ENCODE measurements at regions not wholly inside any gene's neighbourhood (a gene's known extent, or its start where the extent isn't known, plus 50 kb on each side); places are given as distances from the start of the nearest gene placed in this dataset.

DNA sequence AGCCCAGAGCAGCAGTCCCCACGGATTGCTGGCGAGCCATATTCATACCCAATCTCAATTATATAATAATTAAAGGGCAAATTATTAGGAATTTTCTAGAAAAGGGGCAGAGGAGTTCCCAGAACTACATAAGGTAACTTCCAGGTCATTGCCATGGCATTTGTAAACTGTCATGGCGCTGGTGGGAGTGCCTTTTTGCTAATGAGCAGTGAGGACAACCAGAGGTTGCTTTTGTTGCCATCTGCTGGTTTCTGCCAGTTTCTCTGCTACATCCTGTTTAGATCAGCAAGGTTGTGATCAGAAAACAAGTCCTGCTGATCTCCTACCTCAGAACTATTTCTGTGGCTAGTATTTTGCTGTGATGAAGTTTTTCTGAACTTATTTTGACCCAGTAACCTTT lies 159.8 kb upstream of the PIEZO2 start:
- FAIRE-seq, result no peak

DNA sequence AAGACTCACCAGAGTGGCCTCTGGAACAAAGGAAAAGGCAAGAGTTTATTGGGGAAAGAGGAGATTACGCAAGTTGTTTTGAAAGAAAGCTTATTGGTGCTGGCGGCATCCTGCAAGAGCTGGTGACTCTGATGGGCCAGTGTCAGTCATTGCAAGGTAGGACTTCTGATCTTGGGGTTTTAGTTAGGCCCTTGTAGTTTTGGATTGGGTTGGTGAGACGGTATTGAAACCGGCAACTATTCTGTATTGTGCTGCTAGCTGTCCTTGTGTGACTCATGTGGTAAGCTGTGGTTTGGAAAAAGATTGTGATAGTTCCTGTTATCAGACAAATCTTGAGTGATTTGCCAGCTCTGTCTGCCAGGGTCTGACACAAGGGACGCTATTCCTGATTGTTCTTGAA lies 159.1 kb upstream of the PIEZO2 start:
- no peak for FAIRE-seq

DNA sequence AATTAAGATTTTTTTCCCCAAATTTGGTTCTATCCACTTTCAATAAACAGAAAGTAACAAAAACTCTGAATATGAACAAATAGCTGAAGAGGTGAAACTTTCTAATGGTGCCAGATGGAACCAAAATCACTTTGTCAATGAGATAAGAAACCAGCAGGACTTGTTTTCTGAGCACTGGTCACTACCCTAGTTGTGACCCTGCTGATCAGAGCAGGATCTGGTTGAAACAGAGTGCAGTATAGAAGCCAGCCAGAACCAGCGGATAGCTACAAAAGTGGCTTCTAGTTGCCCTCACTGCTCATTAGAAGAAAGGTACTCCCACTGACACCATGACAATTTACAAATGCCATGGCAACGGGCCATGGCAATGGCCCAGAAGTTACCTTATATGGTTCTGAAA lies 158.3 kb upstream of the PIEZO2 start:
- FAIRE-seq, result no peak

DNA sequence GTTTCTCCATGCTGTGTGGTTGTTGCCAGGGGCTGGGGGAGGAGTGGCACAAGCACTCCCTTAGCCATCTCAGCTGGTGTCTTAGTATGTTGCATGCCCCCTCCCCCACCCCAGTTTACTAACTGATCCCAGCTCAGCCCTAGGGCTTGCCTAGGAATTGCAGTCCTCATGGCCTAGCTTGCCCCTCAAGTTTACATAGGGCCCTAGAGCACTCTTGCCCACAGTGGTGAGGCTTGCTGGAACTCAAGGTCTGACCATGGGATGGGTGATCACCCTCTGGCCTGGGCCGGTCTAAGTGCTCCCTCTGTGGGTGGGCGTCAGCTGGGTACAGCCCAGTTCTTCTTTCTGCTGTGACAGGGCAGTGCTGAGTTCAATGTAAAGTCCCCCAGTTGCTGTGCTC lies 156.1 kb upstream of the PIEZO2 start:
- no peak for FAIRE-seq

DNA sequence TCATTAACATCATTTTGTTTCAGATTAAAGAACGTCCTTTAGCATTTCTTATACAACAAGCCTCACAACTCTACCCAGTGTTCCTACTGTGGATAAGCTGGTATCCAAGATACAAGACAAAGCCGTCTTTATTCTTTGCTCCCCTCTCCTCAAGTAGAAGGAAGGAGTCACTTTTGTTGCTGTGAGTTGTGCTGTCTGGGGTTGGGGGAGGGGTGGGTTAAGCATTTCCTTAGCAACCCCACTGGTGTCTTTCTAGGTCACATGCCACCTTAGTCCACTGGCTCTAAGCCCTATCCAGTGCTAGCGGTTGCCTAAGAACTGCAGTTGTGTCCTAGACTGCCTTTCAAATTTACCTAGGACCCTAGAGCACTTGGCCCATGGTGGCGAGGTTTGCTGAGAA lies 155.6 kb upstream of the PIEZO2 start:
- no peak for FAIRE-seq

DNA sequence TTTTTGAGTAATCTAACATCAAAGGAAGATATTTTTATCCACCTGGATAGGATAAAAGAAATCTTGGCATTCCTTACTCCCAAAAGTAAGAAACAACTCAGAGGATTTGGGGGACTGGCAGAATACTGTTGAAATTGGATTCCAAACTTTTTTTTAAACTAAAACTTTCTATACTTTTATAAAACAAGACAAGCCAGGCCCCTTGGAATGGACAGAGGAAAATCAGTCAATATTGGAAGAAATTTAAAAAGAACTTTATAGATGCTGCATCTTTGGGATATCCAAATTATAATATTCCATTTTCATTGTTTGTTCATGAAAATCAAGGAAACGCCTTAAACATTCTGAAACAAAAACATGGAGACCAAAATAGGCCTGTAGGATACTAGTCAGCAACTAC lies 147.6 kb upstream of the PIEZO2 start:
- no peak for FAIRE-seq

DNA sequence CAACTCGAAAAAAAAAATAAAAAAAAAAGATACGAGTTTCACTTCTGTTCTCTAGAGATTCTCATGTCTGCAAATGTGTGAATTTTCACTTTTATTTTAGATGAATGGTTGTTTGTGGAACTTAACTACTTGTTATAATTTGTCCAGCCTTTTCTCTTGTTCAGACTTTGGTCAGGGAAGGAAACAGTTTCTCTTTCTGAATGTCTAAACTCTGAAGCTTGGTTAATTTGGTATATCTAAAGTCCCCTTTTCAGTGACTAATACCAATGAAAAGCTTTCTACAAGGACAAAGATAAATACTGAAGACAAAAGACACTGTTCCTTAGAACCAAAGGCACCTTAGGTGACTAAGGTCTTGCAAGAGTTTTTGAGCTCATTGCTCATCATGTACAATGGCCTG lies 144.4 kb upstream of the PIEZO2 start:
- FAIRE-seq, result no peak

DNA sequence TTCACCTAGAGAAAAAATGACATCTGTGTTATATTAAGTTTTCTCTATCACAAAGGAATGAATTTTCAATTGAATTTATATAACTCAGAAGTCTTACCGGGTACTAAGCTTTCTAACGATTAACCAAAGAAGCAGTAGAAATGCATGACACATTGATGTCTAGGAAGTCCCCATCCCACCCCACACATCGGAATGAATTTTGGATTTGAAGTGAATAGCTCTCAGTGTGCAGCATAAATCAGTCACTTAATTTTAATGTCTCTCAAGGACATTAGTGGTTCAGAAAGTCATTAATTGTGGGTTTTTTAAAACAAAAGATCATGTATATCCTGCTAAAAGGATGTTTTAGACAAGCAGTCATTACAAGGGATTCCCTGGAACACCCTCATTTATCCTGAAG lies 141.4 kb upstream of the PIEZO2 start:
- no peak for FAIRE-seq

DNA sequence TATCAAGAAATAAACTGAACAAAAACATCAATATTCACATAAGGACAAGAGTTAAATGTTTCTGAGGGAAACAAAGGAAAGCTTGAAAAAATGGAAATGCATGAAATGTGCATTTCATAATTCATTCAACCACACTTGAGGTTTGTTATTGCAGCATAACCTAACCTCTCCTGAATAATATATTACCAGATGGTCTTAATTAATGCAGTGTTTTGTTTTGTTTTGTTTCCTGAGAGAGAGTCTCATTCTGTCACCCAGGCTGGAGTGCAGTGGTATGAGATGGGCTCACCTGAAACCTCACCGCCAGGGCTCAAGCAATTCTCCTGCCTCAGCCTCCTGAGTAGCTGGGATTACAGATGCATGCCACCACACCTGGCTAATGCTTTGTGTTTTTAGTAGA lies 139.9 kb upstream of the PIEZO2 start:
- no peak for FAIRE-seq

DNA sequence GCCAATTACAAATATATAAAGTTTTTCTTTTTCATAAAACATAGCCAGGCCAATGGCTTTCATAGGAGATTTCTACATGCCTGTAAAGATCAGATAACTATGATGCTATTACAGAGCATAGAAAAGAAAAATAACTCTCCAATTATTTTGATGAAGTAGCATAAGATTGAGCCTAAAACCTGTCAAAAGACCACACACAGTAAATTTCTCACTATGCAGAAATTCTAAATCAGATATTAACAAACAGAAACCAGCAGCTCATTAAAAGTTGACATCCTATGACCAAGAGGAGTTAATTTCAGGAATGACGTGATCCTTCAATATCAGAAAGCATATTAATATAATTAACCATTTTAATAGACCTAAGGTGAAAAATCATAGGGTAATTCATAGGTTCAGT lies 139.0 kb upstream of the PIEZO2 start:
- FAIRE-seq, result no peak

DNA sequence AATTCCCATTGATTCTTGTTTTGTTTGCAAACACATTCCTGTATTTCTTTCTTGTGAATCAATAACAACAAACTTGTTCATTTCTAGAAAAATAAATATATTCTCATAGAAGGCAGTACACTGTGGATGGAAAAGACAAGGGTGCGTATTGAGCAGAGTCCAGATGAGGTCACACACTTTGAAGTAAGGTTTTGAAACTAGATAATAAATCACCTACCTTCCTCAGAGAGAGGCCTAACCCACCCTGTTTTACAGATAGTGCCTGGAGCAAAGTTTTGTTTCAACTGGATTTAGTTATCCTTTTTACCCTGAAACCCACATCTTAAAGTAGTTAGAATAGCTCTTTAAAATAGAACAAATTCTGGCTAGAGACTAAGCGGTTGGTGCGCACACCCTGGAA lies 137.1 kb upstream of the PIEZO2 start:
- no peak for FAIRE-seq

DNA sequence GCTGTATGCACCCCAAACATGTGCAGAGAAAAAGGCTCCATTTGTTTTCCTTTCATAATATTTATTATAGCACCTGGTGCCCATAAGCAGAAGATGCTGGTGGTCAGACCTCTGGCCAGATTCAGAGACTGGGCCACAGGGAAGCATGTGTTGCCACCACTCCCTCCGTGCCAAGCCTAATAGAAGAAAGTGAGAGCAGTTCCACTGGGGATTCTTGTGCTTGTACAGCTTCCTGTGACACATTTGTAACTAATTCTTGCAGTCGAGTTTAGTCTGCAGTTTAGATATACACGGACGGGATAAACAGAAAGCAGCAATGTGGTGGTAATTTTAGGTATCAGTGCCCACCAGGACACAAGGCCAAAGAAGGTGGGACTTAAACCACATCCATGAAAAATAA lies 135.4 kb upstream of the PIEZO2 start:
- FAIRE-seq, result no peak

DNA sequence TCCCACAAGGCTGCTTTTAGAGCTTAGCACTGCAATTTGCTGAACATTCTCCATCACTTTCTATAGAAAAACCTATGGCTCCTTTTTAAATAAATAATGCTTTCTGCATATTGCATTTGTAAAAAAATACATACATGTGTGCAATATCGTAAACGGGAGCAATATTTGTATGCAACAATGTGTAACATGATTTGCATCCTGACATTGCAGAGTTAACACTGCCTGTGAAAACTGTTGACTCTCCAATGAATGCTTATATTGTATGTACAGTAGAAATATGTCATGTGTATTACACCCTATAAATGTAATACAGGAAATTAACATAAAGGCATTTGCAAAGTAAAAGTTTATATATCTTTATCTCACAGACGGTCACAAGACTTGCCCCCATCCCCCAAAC lies 135.0 kb upstream of the PIEZO2 start:
- FAIRE-seq, result no peak

DNA sequence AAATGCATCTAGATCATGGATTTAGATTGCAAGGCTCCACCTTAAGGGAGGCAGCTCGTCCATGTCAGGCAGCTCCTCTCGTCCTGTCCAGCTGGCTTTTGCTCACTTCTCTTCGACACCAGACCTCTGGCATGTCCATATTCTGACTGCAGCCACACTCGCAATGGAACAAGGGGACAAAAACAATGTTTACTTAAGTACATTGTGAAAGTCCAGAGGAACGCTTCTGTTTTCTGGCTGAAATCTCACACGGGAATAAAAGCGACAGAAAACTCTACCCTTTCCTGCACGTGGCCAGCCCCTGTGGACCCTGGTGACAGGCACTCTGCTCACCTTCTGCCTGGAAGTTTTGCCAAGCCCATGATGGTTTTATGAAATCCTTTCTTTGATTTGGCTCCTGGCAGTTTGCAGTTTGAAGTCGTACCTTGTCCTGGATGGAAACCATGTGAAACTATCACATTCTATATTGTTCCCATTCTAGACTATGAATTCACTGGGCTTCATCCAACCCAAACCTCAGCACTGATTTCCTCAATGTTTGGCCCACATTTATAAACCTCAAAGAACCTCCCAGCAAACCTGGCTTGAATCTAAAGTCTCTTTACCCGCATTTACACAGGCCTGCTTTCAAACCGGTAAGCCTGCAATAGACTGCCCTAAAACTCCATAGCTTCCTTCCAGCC lies 134.3 kb upstream of the PIEZO2 start:
- no peak for FAIRE-seq

DNA sequence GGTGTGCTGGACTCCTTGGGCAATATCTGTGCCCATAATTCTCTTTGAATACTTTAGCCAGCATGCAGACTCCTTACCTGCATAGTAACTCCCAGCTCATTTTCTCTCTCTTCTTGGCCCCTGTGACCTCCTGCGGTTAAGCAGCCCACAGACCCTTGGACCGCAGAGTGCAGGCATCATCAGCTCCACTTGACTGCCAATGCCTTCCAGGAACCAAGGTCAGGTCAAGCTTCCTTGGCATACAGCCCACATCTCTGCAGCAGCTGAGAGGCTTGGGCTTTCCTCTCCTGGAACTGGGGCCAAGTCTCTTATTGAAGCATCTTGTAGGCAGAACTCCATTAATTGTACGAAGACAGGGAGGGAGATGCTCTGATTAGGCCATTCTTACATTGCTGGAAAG lies 130.1 kb upstream of the PIEZO2 start:
- no peak for FAIRE-seq

DNA sequence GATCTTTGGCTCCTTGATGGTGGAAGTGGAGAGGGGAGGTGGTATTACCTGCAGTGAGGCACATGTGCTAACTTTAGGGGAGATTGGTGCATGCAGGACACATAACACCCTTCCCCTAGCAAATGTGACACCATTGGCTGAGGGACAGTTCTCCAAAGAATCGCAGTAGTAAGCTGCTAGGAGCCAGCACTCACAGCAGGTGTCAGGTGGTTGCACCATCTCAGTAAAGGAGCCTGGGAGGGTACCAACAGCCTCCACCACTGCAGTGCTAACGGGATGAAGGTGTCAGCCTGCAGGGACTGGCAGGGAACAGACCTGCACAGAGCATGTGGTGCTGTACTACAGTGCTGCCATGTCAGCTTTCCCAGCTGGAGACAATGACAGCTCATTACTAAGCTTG lies 127.3 kb upstream of the PIEZO2 start:
- FAIRE-seq, result no peak

DNA sequence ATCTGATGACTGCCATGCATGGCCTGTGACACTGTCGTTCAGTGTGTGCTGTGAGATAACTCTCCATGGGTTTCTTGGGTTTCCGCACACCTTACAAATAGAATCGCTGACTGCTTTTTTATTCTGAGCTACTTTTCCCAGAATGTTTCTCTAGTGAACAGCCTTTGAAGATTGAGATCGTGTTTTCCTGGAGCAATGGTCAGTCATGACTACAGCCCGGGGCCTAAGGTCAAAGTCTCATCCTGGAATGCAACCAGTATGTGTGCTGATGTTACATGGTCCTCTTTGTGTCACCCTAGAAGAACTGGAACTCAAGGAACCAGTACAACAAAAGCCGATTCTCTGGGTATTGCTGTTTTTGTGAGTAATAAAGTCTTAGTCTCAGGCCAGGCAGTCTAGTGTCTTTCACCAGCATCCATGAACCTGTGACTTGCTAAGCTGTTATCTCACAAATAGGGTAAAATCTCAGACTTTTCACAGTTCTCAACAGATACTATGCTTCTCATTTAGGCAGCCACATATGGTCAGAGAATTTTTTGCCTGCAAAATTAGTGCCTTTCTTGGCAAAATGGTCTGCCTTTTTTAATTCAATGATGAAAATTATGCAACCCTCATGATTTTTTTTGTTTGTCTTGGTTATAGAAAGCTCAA lies 124.9 kb upstream of the PIEZO2 start:
- FAIRE-seq, result no peak

DNA sequence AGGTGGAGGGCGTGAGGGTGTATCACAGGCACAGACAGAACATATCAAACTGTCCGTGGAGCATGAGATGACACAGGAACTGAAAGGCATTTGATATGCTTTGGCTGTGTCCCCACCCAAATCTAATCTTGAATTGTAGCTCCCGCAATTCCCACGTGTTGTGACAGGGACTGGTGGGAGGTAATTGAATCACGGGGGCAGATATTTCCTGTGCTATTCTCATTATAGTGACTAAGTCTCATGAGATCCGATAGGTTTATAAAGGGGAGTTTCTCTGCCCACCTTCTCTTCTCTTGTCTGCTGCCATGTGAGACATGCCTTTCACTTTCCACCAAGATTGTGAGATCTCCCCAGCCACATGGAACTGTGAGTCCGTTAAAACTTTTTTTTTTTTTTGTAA lies 123.1 kb upstream of the PIEZO2 start:
- FAIRE-seq, result no peak

DNA sequence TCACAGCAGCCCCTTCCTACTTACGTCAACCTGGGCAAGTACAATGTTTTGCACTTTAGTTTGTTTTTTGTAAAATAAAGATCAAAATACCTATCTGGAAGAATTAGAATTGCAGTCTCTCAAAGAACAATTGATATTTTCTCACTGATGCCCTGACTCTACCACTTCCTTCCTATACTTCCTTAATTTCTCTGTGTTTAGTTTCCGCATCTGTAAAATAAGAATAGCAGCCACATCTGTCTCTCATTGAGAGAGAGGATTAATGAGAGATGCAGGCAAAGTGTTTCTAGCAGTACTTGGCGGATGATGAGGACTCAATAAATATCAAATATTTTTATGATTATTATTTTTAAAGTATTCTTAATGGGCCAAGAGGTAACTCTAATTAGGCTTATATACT lies 122.6 kb upstream of the PIEZO2 start:
- no peak for FAIRE-seq

DNA sequence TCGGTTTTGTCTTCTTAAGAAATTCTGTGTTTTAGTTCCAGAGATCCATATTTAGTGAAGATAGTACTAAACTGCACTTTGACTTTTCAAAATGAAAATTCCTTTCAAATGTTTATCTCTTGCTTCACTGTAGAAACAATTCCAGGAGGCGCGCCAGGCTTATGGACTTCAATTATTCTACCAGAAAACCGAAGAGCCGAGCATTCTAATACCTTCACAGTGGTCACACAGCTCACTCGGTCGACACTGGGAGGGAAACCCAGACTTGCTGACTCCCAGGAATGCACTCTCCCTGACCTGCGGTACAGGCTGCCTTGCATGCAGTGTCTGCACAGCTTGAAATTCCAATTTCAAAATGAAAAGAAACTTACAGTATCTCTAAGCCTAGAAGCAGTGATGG lies 119.9 kb upstream of the PIEZO2 start:
- FAIRE-seq, result no peak

DNA sequence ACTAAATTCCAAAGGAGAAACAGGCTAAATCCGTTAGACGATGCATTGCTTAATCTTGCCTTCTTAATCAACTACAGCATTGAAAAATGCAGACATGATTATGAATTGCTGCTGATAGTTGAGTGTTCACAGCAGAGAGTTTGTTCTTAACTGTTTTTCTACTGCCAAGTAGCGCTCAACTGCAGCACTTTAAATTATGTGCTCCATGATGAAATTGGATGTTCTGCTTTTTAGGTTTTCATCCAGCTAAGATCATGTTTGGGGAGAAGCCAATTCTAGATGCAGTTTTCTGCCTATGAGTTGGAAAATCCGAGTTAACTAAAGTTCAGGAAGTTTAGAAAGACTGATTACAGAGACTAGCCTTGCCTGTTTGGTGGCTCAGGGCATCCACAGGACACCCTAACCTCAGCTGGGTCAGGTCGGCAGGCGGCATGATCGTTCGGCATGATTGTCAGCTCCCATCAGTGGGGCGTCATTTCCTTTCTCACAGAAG lies 119.4 kb upstream of the PIEZO2 start:
- no peak for FAIRE-seq

DNA sequence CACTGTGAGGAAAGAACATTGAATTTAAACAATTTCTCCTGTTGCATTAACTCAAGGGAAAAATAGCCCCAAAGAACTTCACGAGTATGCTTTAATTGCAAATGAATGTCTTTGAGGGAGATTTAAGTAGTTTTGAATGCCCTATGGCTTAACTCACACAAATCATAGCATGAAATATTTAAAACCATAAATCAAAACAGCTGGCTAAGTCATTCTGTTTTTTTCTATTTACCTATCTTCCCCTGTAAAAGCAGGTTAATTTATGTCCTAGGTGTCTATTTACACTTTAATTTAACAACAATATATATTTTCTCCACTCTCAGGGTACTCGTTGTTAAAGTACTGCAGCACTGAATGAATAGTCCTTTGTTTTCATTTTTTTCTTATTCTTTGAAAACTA lies 118.8 kb upstream of the PIEZO2 start:
- no peak for FAIRE-seq

DNA sequence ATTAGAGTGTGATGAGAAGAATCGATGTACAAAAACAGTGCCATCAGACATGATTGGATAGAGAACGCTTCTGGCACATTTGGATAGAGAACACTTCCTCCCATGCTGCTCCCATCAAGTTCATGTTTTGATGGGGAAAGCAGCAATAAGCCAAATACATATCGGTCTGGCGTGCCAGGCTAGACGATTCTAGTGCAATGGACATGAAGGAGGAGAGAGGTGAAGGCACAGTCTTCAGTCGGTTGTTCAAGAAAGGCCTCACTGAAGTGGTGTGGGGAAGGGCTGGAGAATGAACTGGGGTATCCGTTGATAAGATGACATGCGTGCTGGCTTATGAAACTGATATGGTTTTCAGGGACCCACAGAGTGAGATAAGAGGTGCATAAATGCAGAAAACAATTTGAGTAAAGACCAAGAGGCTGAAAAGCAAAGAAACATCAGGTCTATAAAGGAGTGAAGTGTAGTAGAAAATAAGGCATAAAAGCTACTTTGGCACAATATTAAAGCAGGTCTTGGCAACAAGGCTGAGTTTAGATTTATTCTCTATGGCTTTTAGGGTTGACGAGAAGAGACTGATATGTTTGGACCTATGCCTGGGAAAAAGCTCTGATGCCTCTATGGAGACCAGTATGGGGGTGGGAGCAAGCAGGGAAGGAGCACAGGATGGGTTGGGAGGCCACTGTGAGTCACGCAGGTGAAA lies 117.6 kb upstream of the PIEZO2 start:
- FAIRE-seq, result no peak

DNA sequence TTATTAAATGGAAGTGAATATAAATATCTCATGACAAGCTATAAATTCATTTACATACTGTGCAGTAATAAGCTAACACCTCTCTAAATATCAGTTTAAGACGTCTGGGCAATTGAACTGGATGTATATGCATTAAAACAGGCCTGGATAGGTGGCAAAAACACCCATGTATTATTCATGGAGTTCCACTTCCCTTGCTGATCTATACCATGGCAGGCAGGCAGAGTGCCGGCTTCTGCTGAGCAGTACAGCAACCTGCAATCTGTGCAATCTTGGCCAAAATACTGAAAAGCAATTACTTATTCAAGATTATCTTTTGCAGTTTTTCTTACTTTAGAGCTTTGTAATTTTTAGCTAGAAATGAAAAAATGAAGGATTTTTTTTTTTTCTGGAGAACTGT lies 112.1 kb upstream of the PIEZO2 start:
- FAIRE-seq, result no peak

Measured in G401.6 (cell line).